AG09309 (cell line): ENCODE measurements at regions not wholly inside any gene's neighbourhood (a gene's known extent, or its start where the extent isn't known, plus 50 kb on each side); places are given as distances from the start of the nearest gene placed in this dataset.

Source experiments
- DNase-seq: peaks from one replicate; pipeline ENCODE4 v3.0.0-alpha.2; 2010; ENCODE audit warnings: low read depth
- H3K4me3 ChIP-seq: 2 replicates; pipeline ENCODE4 v1.5.1; 2011; ENCODE audit warnings: mild to moderate bottlenecking, low read depth, low read length, moderate library complexity; ENCODE audit not compliant: control insufficient read depth
- CTCF ChIP-seq: IDR thresholded peaks from 2 replicates; pipeline ENCODE4 v1.5.1; 2011; ENCODE audit warnings: mild to moderate bottlenecking, low read depth, low read length, inconsistent platforms; ENCODE audit not compliant: insufficient read depth, control insufficient read depth; ENCODE audit errors: missing control alignments

- H3K4me3 ChIP-seq = no peak overlapping the region
- TF ChIP-seq CTCF = no peak
- no peak for DNase-seq
These were observed 451.5 kb upstream of the MIR17HG start for GRCh38 chr13:90896002-90896401.

- no peak for DNase-seq
- H3K4me3 ChIP-seq = no peak overlapping the region
- no peak for TF ChIP-seq CTCF
These were observed 448.7 kb upstream of the MIR17HG start for GRCh38 chr13:90898811-90899210.

GRCh38 chr13:90899416-90899815 lies 448.1 kb upstream of the MIR17HG start:
- no peak for DNase-seq
- no peak overlapping the region for H3K4me3 ChIP-seq
- TF ChIP-seq CTCF = no peak

GRCh38 chr13:90902255-90902654 lies 445.2 kb upstream of the MIR17HG start:
- no peak for DNase-seq
- no peak for TF ChIP-seq CTCF
- no peak overlapping the region for H3K4me3 ChIP-seq

GRCh38 chr13:90906554-90906953 lies 440.9 kb upstream of the MIR17HG start:
- H3K4me3 ChIP-seq = no peak overlapping the region
- DNase-seq = no peak
- TF ChIP-seq CTCF = no peak

- H3K4me3 ChIP-seq = no peak overlapping the region
- TF ChIP-seq CTCF = no peak
- DNase-seq = no peak
These were observed 438.7 kb upstream of the MIR17HG start for GRCh38 chr13:90908792-90909191.

- H3K4me3 ChIP-seq = no peak overlapping the region
- TF ChIP-seq CTCF = no peak
- no peak for DNase-seq
These were observed 437.4 kb upstream of the MIR17HG start for GRCh38 chr13:90910018-90910639.
